CD4-positive, alpha-beta T cell treated with Interleukin-10 for 1 hour (primary cell): ENCODE measurements at regions not wholly inside any gene's neighbourhood (a gene's known extent, or its start where the extent isn't known, plus 50 kb on each side); places are given as distances from the start of the nearest gene placed in this dataset.

Source experiments
- DNase-seq: peaks from one replicate; pipeline ENCODE4 v3.0.0-alpha.2; 2020

DNA sequence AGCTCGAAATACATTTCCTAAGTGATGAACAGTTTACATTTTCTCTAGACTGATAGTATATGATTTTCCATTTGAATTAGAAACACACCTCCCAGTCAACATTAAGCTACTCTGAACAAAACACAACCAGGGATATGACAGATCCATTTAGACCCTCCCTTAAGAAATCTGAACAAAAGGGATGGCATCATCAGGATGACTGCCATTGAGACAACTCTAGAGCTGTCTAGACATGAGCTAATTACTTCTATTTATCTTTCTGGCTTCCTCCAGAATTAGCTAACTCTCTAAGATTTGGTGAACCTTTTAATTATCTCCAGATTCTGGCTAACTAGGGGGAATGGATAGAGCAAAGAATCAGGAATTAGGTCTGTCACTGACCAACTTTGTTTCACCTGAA, 92.9 kb upstream of the IGF1 start:
- no peak for DNase-seq

DNA sequence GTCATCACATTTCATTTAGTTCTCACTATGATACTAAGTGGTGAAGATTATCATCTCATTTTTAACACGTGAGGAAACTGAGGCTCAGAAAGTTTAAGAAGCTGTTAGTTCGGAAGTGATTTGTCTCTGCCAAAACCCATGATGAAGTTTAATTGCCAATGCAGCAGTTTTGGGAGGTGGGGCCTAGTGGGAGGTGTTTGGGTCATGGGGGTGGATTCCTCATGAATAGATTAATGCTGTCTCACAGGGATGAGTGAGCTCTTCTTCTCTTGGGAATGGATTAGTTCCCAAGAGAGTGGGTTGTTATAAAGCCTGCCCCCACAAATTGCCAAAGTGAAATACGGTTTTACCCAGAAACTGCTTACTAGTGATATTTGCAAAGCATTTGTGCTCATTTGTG, 91.5 kb upstream of the IGF1 start:
- no peak for DNase-seq

DNA sequence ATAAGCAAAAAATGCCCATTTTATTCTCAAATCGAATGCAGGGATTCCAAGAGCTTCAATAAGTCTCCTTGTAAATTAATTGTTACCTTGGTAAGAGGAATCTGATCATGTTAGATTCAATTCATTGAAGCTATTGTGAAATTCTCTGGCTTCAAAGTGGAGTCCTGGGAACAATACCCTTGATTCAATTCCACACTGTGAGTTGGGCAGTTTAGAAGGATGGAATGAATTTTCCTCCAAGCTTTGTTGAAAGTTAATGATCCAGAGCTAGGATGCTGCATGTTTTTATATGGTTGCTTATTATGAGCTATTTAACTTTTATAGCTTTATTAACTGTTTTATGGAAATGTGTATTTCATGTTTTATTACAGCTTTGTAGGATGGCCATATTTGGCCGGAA, 89.9 kb upstream of the IGF1 start:
- DNase-seq: no peak

DNA sequence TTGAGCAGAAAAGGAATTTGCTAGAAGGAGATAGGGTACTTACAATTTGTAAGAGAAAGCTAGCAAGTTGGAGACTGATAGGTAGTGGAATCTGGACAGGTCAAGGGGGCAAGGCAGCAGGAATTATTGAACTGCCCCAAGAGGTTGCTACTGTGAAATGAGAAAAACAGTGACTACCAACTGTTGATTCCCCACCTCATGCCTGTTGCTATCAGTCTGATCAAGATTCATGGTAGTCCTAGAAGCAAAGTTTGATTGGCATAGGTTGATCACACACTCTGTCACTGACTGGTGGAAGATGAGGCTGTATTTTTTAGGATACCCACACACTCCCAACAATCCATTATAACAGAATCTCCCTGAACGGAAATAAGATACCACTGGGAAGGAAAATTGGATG, 89.4 kb upstream of the IGF1 start:
- no peak for DNase-seq

DNA sequence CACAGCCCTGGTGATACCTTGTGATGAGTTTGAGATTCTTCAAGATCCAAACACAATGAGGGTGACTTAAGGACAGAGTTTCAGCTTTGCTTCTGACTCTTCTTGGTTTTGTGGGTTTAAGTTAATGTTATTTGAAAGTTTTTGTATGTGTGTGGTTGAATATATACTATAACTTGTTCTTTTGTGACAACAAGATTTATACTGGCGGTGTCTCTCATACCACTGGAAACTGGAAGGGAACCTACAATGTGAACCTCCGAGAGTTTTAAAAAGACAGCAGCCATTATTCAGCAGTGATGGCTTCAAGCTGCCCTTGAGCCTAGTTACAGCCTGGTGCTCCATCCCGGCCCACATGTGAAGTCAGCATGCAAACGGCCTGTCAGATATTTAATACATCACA, 87.9 kb upstream of the IGF1 start:
- DNase-seq: no peak

DNA sequence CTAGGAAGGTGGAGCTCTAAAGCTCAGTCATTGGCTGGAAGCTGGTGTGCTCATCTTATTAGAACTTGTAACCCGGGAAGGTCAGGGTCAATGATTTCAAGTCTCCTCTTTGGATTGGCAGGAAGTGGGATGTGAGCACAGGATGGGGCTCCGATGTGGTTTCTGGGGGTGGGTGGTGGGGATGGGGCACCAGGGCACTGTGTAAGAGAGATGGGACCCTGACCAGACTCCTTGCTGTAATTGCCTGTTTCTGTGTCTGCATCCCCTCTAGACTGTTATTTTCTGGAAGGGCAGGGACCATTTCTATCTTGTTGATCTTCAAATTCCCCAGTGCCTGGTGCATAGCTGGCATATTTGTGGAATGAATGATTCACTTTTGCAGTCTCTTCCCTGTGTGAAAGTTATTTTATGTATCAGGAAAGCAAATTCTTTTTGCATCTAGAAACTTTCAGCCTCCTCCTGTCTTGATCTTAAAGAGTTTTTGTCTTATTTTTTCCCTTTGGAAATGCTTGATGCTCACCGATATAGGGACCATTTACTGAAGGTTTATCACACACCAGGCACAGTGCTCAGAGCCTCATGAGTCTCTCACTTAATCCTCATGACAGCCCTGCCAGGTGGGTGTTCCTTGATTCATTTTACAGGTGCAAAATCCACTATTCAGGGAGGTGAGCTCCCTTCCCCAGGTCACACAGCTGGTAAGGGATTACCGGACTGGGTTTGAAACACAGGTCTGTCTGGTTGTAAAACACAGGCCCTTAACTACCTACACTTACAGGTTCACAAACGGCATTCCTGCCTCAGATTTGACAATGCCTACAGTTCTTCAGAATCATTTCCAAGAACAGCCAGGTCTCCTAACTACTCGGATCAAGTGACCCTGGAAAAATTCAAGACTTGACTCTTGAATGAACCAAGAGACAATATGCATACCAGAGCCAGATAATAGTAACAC, 86.9 kb upstream of the IGF1 start:
- no peak for DNase-seq

DNA sequence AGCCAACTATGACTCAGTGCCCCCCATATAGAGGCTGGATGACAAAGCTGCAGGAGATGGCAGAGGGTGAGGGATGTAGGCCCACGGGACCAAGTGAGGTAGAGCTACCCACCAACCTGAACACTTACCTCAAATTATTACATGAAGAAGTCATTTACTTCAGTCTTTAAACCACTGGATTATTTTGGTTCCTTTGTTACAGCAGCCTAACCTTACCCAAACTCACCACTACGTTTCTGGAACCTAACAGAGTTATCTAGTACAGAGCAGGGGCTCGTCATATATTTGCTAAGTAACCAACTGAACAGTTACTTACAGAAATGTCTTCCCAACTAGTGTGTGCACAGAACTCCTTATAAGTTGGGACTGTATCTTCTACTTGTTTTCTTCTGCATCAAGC, 85.2 kb upstream of the IGF1 start:
- no peak for DNase-seq

DNA sequence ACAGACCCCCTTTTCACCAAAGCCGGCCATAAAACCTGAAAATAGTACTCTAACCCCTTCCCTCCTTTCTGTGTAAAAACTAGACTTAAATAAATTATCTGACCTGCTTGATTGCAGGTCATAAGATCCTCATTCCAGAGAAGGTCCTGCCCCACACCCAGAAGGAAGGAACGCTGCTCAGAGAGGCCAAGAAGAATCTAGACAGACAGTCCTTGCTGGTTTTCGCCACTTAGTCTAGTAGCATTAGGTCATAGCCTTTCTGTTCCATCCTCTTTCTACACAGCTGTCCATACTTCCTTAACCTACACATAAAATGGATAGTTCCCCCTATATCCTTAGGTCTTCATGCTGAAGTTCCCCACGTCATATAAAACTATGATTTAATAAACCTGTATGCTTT, 83.7 kb upstream of the IGF1 start:
- no peak for DNase-seq

DNA sequence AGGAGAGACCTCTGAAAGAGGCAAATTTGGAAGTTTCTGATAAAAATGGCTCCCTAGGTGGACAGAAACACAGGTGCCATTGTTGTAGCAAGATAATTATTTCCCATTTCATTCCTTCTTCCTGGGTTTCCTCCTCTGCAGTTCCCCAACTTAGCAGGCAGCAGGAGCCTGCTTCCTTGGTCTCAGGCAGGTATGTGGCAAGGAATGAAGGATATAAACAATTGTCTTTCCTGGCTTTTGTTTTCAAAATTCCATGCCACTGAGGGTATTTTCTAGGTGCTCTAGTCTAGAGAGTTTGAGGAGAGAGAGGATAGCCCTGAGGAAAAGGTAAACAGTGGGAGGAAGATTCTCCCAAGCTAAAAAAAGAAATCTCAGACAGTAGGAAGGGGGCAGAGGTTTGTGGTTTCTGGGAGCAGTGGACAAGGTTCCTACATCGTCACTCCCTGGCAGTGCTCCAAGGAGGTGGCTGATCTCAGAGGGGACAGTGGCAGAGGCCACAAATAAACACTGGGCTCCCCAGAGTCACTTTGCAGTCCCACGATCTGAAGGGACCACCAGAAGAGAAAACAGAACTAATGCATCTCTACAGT, 82.6 kb upstream of the IGF1 start:
- DNase-seq: no peak

DNA sequence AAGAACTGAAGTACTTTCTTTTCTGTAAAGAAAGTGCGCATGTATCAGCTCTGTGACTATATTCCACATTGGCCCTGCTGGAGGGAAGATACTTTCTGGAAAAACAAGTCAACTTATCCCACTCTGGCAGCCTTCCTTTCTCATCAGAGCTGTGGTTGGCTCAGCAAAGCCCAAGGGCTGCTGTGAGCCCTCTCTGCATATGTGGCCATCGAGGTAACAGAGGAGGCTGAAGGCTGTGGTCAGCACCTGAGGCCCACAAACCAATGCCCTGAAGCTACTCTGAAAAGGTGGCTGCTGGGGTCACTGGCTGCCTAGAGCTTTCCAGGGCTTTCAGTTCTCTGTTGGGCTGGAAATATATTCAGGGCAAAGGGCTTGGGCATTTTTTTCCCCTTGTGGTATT, 70.8 kb upstream of the IGF1 start:
- no peak for DNase-seq

DNA sequence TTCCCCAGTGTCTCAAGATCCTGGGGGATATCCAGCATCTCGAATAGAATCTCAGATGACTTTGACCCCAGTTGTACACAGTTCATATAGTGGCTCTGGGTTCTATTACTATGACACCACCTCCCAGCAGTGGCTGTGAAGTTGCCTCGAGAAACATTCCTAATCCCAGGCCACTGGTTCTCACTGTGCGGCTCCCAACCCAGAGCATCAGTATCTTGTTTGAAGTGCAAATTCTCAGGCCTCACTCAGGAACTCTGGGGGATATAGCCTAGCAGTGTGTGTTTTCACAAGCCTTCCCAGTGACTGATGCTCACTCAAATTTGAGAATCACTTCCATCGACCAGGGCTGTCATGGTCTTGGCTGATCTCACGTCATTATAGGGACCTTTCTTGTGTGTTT, 69.3 kb upstream of the IGF1 start:
- no peak for DNase-seq

DNA sequence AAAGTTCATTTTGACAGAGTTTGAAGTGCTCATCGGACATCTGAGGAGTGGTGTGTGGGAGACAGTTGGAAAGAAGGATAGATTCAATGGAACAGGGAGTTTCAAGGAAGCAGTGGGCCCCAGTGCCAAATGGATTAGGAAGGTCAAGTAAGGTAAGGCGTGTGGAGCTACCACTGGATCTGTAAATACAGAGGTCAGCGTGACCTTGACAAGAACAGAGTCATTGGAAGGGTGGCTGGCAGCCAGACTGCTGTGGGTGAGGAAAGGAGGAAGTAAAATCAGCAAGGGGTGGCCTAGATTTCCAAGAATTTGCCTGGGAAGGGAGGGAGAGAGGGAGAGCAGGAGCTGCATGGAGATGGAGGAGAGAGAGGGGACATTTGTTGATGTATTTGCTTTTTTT, 68.2 kb upstream of the IGF1 start:
- DNase-seq: no peak

DNA sequence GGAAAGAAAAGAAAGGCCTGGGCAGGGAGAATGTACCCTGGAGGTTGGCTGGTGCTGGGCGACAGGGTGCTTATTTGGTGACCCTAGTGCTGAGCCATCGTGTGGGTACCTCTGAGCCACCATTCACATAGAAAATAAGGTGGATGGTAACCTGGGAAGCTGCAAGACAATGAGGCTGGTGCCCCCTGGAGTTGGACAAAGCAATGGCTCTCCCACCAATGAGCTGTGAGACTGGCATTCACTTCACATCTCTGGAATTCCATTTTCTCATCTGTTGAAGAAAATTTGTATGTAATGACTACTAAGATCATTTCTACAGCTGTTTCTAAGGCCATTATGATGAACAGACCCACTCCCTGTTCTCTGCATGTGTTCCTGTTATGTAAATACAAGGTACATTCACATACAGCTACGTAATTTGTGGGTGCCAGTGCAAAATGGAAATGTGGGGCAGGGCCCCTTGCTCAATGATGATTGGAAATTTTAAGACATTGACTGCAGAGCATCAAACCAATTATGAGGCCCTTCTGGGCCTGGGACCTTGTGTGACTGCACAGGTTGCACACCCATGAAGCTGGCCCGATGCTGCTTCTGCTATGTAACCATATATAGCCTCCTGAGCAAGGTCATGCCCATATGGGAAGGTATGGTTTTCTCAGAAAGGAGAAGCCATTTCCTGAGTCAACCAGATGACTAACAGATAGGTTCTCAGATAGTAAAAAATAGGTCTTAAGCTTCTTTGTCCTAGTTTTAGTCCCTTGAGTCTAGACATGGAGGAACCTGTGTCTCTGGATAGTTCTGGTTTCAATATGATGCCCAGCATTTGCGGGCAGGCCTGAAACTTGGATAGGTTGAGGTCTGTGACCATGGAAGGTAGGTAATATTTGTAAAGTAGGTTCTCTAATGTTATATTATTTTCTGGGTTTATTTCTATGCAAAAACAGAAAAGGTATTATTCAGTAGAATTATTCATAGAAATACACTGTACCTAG, 63.4 kb upstream of the IGF1 start:
- no peak for DNase-seq

DNA sequence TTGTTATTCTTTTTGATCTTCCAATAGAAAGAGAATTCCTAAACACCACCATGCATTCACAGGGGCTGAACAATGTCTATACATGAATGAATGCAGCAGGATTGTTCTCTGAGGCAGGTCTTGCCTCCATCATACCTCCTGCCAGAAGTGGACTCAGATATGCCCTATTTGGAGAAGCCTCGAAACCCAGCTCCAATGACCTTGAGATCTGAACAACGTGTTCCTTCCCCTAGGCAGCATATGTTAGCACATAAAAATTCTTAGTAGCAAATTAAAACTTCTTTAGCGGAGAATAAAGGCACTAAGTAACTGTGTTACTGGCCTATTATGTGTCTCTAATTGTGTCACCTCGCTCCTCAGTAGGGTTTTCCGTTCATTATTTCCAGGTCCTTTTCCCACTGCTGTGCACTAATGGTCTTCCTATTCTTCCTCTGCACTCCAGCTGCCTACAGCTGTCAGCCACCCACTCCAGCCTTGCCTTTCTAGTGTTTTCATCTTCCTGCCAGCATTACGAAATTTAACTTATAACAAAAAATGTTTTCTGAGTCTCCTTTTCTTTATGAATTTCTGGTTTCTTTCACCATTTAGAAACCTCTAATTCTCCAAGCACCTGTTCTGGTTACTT, 62.6 kb upstream of the IGF1 start:
- DNase-seq: no peak

DNA sequence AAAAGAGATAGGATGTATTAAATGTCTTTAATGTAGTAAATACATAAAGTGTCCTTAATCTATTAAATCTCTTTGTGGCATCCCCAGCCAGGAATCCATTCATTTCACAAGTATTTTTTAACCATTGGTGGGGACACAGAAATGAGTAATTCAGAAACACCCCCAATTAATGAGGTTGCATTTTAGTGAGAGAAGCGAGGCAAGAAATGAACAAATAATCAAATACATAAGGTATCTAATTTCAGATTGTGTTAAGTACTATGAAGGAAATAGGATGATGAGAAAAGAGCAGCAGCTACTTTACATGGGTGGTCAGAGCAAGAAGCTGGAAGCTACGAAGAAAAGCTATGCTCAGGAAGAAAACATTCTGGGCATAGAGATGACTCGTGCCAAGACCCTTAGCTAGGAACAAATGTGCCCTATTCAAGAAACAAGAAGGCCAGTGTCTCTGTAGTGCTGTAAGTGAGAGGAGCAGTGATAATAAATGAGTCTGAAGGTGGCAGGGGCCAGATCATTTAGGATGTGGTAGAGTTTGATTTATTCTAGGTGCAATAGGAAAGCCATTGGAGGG, 60.5 kb upstream of the IGF1 start:
- no peak for DNase-seq

DNA sequence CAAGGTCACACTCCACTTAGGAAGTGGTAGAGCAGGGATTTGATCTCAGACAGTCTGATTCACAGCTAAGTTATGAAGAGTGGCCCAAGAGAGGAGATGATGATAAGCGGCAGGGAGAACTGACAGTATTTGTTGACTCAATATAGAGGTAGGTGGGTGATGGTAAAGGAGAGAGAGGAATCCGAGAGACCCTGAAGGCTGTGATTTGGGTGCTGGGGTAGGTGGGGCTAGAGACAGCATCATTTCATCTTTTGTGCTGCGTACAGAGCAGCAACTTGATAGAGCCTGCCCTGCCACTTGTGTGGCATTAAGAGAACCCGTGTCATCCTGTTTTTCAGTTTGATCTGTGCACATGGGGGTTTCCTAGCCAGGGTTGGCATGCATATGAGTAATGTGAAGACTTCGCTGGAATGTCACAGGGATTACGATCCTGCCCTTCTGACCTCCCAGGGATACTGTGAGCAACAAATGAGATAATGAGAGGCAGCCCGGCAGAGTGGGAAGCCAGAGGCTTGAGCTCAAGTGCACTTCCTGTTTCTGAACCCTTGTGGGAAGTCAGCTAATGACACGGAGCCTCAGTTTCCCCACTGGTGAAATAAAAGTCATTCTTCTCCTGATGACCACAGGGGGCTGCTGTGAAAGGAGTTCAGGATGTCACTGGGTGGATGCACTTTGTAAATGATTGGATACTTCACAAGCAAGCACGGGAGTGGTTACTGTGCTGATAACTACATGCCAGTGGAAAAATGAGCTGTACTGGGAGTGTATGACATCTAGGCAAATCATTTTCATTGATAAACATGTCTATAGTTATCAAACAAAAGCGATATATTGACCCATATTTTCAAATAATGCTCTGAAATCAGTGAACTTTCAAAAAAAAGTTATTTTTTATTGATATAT, 59.5 kb upstream of the IGF1 start:
- DNase-seq: no peak

DNA sequence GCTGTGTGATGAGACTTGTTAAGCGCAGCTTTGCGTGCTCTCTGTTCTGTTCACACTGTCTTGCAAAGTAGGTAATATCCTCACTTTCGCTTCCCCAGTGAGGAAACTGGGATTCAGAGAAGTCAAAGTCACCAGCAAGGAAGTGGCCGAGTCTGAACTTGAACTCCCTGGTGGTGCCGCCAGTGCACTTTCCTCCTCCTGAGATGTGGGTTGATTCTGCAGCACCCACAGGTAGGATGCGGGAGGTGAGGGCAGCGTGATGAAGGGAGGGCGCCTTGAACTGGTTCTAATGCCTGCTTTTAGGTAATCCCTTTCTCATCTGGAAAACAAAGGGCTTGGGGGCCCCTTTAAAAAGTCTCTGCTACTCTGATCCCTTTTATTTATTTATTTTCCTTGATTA, 54.9 kb upstream of the IGF1 start:
- DNase-seq: no peak

DNA sequence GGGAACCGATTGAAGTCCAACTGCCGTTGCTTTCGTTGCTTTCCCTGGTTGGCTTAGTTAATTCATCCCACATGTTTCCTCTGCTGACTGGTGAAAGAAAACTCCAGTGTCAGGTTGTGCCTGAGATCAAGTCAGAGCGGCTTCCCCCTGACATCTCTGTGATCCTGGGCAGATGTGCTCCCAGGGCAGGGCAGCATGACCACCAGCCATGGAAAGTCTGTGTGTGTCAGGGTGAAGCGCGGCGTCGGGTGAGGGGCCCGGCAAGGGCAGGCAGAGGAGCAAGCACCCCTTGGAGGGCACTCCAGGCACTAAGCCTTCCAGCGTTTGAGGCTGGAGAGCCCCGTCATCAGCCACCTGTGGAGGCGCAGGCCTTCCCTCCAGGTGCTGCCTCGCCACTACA, 54.5 kb upstream of the IGF1 start:
- no peak for DNase-seq

DNA sequence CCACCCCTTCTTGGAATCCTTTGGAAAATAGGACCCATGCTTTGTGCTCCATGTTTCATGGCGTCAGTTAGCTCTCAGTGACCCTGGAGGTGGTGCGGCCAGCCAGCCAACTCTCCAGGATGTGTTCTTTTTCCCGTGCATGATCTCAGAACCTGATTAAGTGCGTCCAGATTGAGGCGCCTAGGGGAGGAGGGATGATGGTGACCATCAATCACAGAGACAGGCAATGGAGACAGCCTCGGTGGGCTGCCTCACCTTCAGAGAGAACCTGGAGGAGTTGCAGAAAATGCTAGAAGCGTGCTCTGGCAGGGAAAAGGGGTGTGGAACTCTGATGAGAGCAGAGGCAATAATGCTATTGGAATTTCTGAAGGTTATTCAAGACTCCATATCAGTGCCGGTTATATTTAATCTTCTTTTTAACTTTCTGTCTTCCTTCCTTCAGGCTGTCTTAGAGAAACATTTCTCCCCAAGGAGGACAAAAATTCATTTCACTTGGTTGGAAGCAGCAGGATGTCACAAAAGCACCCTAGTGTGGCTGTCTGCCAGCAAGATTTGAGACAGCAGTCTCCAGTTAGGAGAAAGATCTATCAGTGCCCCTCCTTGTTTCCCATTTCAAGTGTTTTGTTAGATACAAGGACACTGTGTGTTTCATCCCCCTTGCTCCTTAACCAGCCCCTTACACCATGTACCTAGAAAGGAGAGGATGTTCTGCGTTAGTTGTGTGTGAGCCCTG, 53.3 kb upstream of the IGF1 start:
- no peak for DNase-seq
